ENCODE measurements at regions not wholly inside any gene's neighbourhood (a gene's known extent, or its start where the extent isn't known, plus 50 kb on each side); places are given as distances from the start of the nearest gene placed in this dataset.
A peak's percentile ranks its signal among the peaks of the same experiment; 100 is the strongest.

GRCh38 chr13:44078806-44079376, 199.2 kb downstream of the LACC1 start:
- H3K27ac Mint-ChIP-seq, result peak overlapping the region; percentile 49
- peaks cover 27% of the 10 kb centered on the region for H3K36me3 Mint-ChIP-seq (ENCODE audit: low read depth)
- no peaks in the 10 kb centered on the region for H3K36me3 ChIP-seq (ENCODE audit: insufficient read depth)
- H3K9me2 ChIP-seq (ENCODE audit: insufficient read depth), result no peaks in the 10 kb centered on the region
- H3K4me2 ChIP-seq, result peak overlapping the region; percentile 48
- H3K27ac ChIP-seq (ENCODE audit: low read depth), result peak overlapping the region; percentile 46; the same call in 1 of the 2 replicates
- no peaks in the 10 kb centered on the region; the same call in 1 of the 2 replicates for H3F3A ChIP-seq (replicated peaks; ENCODE audit: low read depth)
- H3K4me1 ChIP-seq (ENCODE audit: insufficient read depth), result peaks cover 25% of the 10 kb centered on the region
- no peaks in the 10 kb centered on the region for H4K20me1 ChIP-seq (replicated peaks; ENCODE audit: insufficient read depth)
- H2AFZ ChIP-seq, result no peak overlapping the region
- H3K27me3 Mint-ChIP-seq (ENCODE audit: insufficient read depth, low read depth, poor library complexity), result peaks cover 12% of the 10 kb centered on the region
- TF ChIP-seq, protein P1, sequence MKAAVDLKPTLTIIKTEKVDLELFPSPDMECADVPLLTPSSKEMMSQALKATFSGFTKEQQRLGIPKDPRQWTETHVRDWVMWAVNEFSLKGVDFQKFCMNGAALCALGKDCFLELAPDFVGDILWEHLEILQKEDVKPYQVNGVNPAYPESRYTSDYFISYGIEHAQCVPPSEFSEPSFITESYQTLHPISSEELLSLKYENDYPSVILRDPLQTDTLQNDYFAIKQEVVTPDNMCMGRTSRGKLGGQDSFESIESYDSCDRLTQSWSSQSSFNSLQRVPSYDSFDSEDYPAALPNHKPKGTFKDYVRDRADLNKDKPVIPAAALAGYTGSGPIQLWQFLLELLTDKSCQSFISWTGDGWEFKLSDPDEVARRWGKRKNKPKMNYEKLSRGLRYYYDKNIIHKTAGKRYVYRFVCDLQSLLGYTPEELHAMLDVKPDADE (IDR thresholded peaks at IDR 0.05), result no peak
- TF ChIP-seq ZNF114 (CRISPR knock-in tag; IDR thresholded peaks at IDR 0.05) (no peak), NANOG (IDR thresholded peaks at IDR 0.05; ENCODE audit: borderline replicate concordance) (peak; percentile 89), CREB1 (CRISPR knock-in tag; IDR thresholded peaks at IDR 0.05; ENCODE audit: low read depth) (peak; percentile 33; the same call in 1 of the 2 replicates)
- TF ChIP-seq, protein P2, sequence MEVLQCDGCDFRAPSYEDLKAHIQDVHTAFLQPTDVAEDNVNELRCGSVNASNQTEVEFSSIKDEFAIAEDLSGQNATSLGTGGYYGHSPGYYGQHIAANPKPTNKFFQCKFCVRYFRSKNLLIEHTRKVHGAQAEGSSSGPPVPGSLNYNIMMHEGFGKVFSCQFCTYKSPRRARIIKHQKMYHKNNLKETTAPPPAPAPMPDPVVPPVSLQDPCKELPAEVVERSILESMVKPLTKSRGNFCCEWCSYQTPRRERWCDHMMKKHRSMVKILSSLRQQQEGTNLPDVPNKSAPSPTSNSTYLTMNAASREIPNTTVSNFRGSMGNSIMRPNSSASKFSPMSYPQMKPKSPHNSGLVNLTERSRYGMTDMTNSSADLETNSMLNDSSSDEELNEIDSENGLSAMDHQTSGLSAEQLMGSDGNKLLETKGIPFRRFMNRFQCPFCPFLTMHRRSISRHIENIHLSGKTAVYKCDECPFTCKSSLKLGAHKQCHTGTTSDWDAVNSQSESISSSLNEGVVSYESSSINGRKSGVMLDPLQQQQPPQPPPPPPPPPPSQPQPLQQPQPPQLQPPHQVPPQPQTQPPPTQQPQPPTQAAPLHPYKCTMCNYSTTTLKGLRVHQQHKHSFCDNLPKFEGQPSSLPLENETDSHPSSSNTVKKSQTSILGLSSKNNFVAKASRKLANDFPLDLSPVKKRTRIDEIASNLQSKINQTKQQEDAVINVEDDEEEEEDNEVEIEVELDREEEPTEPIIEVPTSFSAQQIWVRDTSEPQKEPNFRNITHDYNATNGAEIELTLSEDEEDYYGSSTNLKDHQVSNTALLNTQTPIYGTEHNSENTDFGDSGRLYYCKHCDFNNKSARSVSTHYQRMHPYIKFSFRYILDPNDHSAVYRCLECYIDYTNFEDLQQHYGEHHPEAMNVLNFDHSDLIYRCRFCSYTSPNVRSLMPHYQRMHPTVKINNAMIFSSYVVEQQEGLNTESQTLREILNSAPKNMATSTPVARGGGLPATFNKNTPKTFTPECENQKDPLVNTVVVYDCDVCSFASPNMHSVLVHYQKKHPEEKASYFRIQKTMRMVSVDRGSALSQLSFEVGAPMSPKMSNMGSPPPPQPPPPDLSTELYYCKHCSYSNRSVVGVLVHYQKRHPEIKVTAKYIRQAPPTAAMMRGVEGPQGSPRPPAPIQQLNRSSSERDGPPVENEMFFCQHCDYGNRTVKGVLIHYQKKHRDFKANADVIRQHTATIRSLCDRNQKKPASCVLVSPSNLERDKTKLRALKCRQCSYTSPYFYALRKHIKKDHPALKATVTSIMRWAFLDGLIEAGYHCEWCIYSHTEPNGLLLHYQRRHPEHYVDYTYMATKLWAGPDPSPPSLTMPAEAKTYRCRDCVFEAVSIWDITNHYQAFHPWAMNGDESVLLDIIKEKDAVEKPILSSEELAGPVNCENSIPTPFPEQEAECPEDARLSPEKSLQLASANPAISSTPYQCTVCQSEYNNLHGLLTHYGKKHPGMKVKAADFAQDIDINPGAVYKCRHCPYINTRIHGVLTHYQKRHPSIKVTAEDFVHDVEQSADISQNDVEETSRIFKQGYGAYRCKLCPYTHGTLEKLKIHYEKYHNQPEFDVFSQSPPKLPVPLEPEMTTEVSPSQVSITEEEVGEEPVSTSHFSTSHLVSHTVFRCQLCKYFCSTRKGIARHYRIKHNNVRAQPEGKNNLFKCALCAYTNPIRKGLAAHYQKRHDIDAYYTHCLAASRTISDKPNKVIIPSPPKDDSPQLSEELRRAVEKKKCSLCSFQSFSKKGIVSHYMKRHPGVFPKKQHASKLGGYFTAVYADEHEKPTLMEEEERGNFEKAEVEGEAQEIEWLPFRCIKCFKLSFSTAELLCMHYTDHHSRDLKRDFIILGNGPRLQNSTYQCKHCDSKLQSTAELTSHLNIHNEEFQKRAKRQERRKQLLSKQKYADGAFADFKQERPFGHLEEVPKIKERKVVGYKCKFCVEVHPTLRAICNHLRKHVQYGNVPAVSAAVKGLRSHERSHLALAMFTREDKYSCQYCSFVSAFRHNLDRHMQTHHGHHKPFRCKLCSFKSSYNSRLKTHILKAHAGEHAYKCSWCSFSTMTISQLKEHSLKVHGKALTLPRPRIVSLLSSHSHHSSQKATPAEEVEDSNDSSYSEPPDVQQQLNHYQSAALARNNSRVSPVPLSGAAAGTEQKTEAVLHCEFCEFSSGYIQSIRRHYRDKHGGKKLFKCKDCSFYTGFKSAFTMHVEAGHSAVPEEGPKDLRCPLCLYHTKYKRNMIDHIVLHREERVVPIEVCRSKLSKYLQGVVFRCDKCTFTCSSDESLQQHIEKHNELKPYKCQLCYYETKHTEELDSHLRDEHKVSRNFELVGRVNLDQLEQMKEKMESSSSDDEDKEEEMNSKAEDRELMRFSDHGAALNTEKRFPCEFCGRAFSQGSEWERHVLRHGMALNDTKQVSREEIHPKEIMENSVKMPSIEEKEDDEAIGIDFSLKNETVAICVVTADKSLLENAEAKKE (CRISPR knock-in tag; IDR thresholded peaks at IDR 0.05), result peak; percentile 55
- ATAC-seq, result peak; percentile 92
- DNase-seq (ENCODE audit: low spot score), result peak; percentile 69
- H3K4me3 Mint-ChIP-seq, result peak overlapping the region; percentile 33
- no peaks in the 10 kb centered on the region for H3K27me3 ChIP-seq (ENCODE audit: insufficient read depth)
- peak overlapping the region; percentile 41 for H3K4me3 ChIP-seq
- H3K79me2 ChIP-seq (replicated peaks; ENCODE audit: insufficient read depth), result no peaks in the 10 kb centered on the region
- H3K9me3 Mint-ChIP-seq, result peaks cover 31% of the 10 kb centered on the region; the same call in 2 of the 3 replicates
- H3K4me1 Mint-ChIP-seq, result peaks cover 27% of the 10 kb centered on the region
